SK-N-MC (cell line): ENCODE measurements at regions not wholly inside any gene's neighbourhood (a gene's known extent, or its start where the extent isn't known, plus 50 kb on each side); places are given as distances from the start of the nearest gene placed in this dataset.
A peak's percentile ranks its signal among the peaks of the same experiment; 100 is the strongest.

Experiments used
- DNase-seq: peaks from one replicate; pipeline ENCODE4 v3.0.0-alpha.2; 2011; ENCODE audit warnings: low read depth, low spot score
- H3K27ac ChIP-seq: fragments of 200-600 bp; sonication (generic); 2 replicates; pipeline ENCODE4 v1.5.1; 2016; ENCODE audit warnings: mixed run types
- H3K36me3 ChIP-seq: fragments of 200-600 bp; sonication (generic); 2 replicates; pipeline ENCODE4 v1.6.1; 2017; ENCODE audit warnings: antibody characterized with exemption, low read length, mixed read lengths; ENCODE audit not compliant: insufficient read depth
- H3K4me3 ChIP-seq: fragments of 200-600 bp; sonication (generic); 2 replicates; pipeline ENCODE4 v1.5.1; 2016
- H3K9ac ChIP-seq: fragments of 200-600 bp; sonication (generic); 2 replicates; pipeline ENCODE4 v1.8.0; 2017; ENCODE audit warnings: mixed run types, mixed read lengths; ENCODE audit not compliant: insufficient read length
- H3K9me3 ChIP-seq: fragments of 200-600 bp; sonication (generic); 2 replicates; pipeline ENCODE4 v1.6.1; 2017; ENCODE audit warnings: low read depth, mild to moderate bottlenecking, antibody characterized with exemption, low read length, moderate library complexity, mixed read lengths
- EZH2 ChIP-seq: fragments of 200-600 bp; sonication (generic); IDR thresholded peaks from one replicate; pipeline ENCODE4 v1.6.1; 2017; ENCODE audit warnings: antibody characterized with exemption
- FOXP2 ChIP-seq: optimal IDR thresholded peaks from 2 replicates; pipeline ENCODE3; 2011; ENCODE audit warnings: mild to moderate bottlenecking, moderate library complexity; ENCODE audit not compliant: insufficient read depth; ENCODE audit errors: extremely low read length, control extremely low read depth
- POLR2AphosphoS5 ChIP-seq: IDR thresholded peaks from 2 replicates; pipeline ENCODE4 v1.6.1; 2012; ENCODE audit warnings: mild to moderate bottlenecking, low read depth, low read length, borderline replicate concordance

GRCh38 chr9:21747175-21747574 lies 55.3 kb upstream of the MTAP start:
- TF ChIP-seq POLR2AphosphoS5 (no peak), EZH2 (no peak), FOXP2 (no peak)
- H3K36me3 ChIP-seq = no peaks in the 10 kb centered on the region
- peak; percentile 85 for DNase-seq
- H3K4me3 ChIP-seq = no peak overlapping the region
- no peak overlapping the region for H3K9ac ChIP-seq
- peak overlapping the region; percentile 17; the same call in 1 of the 2 replicates for H3K27ac ChIP-seq
- no peaks in the 10 kb centered on the region for H3K9me3 ChIP-seq

GRCh38 chr9:21750021-21750735 lies 52.3 kb upstream of the MTAP start:
- TF ChIP-seq EZH2 = no peak
- no peak for TF ChIP-seq POLR2AphosphoS5
- no peak for TF ChIP-seq FOXP2
- no peaks in the 10 kb centered on the region for H3K36me3 ChIP-seq
- no peak overlapping the region for H3K4me3 ChIP-seq
- H3K9ac ChIP-seq = no peak overlapping the region
- H3K9me3 ChIP-seq = no peaks in the 10 kb centered on the region
- DNase-seq = no peak
- H3K27ac ChIP-seq = no peak overlapping the region

GRCh38 chr9:21751998-21752397 lies 50.4 kb upstream of the MTAP start:
- Histone ChIP-seq H3K9ac (no peak overlapping the region), H3K27ac (no peak overlapping the region), H3K9me3 (no peaks in the 10 kb centered on the region), H3K4me3 (no peak overlapping the region), H3K36me3 (no peaks in the 10 kb centered on the region)
- TF ChIP-seq EZH2 = no peak
- DNase-seq = no peak
